ENCODE measurements at regions not wholly inside any gene's neighbourhood (a gene's known extent, or its start where the extent isn't known, plus 50 kb on each side); places are given as distances from the start of the nearest gene placed in this dataset.

DNA sequence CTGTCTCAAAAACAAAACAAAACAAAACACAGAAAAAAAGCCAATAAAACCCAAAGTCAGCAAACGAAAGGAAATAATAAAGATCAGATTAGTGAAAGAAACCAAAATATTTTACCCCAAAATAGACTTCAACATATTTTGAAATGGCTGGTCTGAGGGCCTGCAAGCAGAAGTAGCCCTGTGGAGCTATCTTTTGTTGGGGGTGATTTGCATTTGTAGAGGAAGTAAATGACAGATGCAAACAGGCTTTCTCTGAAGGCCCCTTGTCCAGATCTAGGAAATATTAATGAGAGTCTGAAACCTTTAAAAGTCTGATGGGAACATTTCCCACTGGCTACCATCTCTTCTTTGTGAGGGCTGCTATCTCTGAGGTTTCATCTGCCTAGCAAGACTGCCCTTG, 74.0 kb downstream of the GCNT4 start:
- TF ChIP-seq CBX3 (IDR thresholded peaks at IDR 0.05; ENCODE audit: borderline replicate concordance, low read depth): no peak
- TF ChIP-seq HDAC6 (IDR thresholded peaks at IDR 0.05; ENCODE audit: unreplicated experiment): no peak
- no peak for TF ChIP-seq ZZZ3 (IDR thresholded peaks at IDR 0.05; ENCODE audit: control insufficient read depth, insufficient read length, low read depth)
- TF ChIP-seq, protein P1, sequence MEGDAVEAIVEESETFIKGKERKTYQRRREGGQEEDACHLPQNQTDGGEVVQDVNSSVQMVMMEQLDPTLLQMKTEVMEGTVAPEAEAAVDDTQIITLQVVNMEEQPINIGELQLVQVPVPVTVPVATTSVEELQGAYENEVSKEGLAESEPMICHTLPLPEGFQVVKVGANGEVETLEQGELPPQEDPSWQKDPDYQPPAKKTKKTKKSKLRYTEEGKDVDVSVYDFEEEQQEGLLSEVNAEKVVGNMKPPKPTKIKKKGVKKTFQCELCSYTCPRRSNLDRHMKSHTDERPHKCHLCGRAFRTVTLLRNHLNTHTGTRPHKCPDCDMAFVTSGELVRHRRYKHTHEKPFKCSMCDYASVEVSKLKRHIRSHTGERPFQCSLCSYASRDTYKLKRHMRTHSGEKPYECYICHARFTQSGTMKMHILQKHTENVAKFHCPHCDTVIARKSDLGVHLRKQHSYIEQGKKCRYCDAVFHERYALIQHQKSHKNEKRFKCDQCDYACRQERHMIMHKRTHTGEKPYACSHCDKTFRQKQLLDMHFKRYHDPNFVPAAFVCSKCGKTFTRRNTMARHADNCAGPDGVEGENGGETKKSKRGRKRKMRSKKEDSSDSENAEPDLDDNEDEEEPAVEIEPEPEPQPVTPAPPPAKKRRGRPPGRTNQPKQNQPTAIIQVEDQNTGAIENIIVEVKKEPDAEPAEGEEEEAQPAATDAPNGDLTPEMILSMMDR (IDR thresholded peaks at IDR 0.05 in 2 of 3, conservative IDR thresholded peaks at IDR 0.05 in 1 of 3; ENCODE audit: control insufficient read depth in 2 of 3, extremely low read depth in 1 of 3, insufficient read depth in 1 of 3, low read depth in 3 of 3, low read length in 3 of 3): no peak
- no peak for TF ChIP-seq SMC3 (IDR thresholded peaks at IDR 0.05; ENCODE audit: borderline replicate concordance, low read length)
